ENCODE measurements at regions not wholly inside any gene's neighbourhood (a gene's known extent, or its start where the extent isn't known, plus 50 kb on each side); places are given as distances from the start of the nearest gene placed in this dataset.

DNA sequence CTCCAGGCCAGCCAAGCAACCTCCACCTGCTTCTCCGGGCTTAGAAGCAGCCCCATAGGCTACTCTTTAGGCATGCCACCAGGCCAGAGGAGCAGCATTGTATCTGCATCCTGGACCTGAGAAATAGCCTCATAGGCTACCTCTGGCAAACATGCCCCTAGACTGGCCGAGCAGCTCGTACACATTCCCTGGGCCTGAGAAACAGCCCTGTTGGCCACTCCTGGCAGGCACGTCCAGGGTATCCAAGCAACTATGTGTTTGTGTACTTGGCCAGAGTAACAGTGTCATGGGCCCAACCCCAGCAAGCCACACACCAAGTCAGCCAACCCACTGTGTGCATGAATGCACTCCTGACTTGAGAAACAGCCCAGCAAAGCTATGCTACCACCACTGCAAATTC lies 498.7 kb upstream of the CDIN1 start:
- Histone ChIP-seq H3K9me3 (replicated peaks; ENCODE audit: control insufficient read depth, low read depth, low read length) (peaks cover 9% of the 10 kb centered on the region), H3K27ac (ENCODE audit: low read length) (no peak overlapping the region), H3K36me3 (ENCODE audit: control insufficient read depth, insufficient read depth, low read length) (no peaks in the 10 kb centered on the region), H3K27me3 (ENCODE audit: control insufficient read depth, insufficient read depth, low read length) (no peaks in the 10 kb centered on the region), H3K4me1 (ENCODE audit: control insufficient read depth, insufficient read depth, low read length) (no peaks in the 10 kb centered on the region), H3K4me3 (ENCODE audit: low read length) (no peak overlapping the region)
- 56% methylated on average over 4 of the region's 4 CpGs for WGBS (ENCODE audit: insufficient coverage)
- DNase-seq, result no peak

DNA sequence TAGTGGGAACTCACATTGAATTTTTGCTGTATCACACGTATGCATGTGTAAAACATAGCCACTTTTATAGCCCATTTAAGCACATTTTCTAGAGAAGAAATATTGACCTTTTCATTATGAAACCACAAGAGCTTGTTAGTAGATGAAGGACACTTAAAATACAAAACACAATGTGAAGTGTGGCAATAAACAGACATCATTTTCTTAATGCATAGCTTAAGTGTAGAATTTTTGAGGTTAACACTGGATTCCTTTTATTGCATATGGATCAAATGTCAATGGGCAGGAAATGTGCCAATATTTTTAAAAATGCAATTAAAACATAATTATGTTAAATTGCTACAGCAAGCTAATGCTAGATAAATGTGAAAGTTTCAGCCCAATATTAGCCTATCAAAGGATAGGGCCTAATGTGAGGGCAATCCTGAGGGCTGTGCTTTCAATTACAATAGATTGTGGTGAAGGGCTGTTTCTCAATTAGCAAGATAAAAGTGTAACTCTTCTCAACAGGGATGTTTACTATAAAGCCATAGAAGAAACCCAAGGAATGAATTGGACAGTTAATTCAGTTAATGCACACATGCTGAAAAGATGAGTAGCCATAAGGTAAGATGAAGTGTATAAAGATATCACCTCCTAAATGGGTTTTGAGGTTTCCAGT lies 489.0 kb upstream of the CDIN1 start:
- H3K4me3 ChIP-seq (ENCODE audit: low read length), result no peak overlapping the region
- peaks cover 6% of the 10 kb centered on the region for H3K9me3 ChIP-seq (replicated peaks; ENCODE audit: control insufficient read depth, low read depth, low read length)
- H3K36me3 ChIP-seq (ENCODE audit: control insufficient read depth, insufficient read depth, low read length), result no peaks in the 10 kb centered on the region
- no peaks in the 10 kb centered on the region for H3K4me1 ChIP-seq (ENCODE audit: control insufficient read depth, insufficient read depth, low read length)
- no peaks in the 10 kb centered on the region for H3K27me3 ChIP-seq (ENCODE audit: control insufficient read depth, insufficient read depth, low read length)
- DNase-seq, result no peak
- no peak overlapping the region for H3K27ac ChIP-seq (ENCODE audit: low read length)
- no CpG with 5 or more reads among the region's 1 CpG for WGBS (ENCODE audit: insufficient coverage)

DNA sequence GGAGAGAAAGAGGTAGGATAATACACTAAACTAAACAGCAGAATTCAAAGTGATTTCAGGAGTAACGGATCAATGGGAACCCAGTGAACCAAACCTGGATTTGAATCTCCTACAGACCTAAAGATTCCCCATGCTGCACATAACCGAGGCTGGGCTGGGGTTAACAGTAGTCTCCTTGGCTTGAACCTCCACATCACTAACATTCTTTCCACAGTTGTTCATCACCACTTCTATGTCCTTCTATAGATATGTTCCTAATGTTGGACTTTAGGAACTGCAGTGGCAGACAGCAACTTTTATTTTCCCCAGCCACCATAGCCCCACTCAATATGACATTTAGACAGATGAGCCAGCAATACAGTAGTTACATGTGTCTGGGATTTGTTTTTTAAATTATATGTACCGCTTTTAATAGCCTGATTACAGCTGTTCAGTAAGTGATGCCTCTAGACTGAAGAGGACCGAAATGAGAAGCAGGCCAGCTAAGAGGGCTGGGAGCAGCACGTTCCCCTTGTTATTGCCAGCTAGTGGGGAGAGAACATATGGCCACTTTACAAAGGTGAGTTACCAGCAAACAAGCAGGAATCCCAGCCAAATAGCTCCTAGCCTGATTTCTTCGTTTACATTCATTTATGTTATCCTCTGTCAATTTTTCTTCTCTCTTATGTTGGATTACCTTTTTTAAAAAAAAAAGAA lies 472.6 kb upstream of the CDIN1 start:
- no peaks in the 10 kb centered on the region for H3K36me3 ChIP-seq (ENCODE audit: control insufficient read depth, insufficient read depth, low read length)
- no peaks in the 10 kb centered on the region for H3K27me3 ChIP-seq (ENCODE audit: control insufficient read depth, insufficient read depth, low read length)
- no peak overlapping the region for H3K4me3 ChIP-seq (ENCODE audit: low read length)
- H3K9me3 ChIP-seq (replicated peaks; ENCODE audit: control insufficient read depth, low read depth, low read length), result no peaks in the 10 kb centered on the region
- H3K4me1 ChIP-seq (ENCODE audit: control insufficient read depth, insufficient read depth, low read length), result no peaks in the 10 kb centered on the region
- no peak overlapping the region for H3K27ac ChIP-seq (ENCODE audit: low read length)
- DNase-seq, result peak; percentile 53
- WGBS (ENCODE audit: insufficient coverage), result 35% methylated on average over 2 of the region's 6 CpGs

DNA sequence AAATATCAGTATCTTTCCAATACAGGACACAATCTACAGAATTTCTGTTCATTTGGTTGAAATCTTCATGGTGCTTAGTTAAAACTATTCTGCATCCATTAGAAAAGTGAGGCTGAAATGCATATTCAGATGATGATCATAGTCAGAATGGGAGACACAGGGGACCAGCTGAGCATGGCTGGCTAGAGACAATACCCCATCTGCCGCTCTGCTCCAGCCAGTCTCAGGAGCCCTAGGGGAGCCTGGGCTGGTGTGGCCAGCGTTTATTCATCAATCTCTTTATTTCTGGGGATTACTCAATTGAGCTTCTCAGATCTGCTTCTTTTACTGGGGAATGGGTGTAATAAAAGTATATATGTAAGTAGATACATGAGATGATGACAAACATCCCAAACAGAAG lies 470.9 kb upstream of the CDIN1 start:
- WGBS (ENCODE audit: insufficient coverage), result 71% methylated on average over 1 of the region's 2 CpGs
- H3K4me3 ChIP-seq (ENCODE audit: low read length), result no peak overlapping the region
- DNase-seq, result no peak
- no peaks in the 10 kb centered on the region for H3K4me1 ChIP-seq (ENCODE audit: control insufficient read depth, insufficient read depth, low read length)
- H3K9me3 ChIP-seq (replicated peaks; ENCODE audit: control insufficient read depth, low read depth, low read length), result no peaks in the 10 kb centered on the region
- H3K27ac ChIP-seq (ENCODE audit: low read length), result no peak overlapping the region
- no peaks in the 10 kb centered on the region for H3K36me3 ChIP-seq (ENCODE audit: control insufficient read depth, insufficient read depth, low read length)
- no peaks in the 10 kb centered on the region for H3K27me3 ChIP-seq (ENCODE audit: control insufficient read depth, insufficient read depth, low read length)

DNA sequence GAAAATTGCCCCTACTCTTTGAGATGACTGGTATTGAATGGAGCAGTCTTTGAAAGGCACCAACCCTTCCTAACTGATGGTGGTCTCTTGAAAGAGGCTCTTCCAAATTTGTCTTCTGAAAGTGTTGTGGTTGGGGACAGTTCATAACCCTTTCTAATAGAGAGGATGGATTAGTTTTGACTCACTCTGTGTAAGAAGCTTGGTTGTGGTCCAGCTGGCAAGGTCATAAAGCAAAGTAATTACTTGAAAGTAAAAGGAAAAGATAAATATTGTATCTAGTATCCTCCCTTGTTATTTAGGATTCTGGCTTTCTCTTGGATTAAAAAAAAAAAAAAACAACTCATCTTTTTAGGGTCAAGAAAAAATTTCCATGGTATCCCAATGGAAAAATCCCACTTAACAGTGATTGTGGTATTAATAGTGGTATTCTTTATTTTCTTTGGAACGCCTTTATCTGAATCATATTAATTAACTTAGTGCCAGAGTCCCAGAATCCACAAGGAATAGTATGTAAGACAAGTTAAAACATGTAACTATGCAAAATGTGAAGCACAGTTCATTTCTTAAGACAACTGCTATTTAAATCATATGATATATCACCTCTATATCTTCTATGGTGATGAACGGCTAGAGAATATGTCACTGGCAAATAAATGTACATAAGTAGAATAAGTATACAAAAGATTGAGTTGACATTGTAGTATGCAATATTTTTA lies 469.3 kb upstream of the CDIN1 start:
- no peaks in the 10 kb centered on the region for H3K9me3 ChIP-seq (replicated peaks; ENCODE audit: control insufficient read depth, low read depth, low read length)
- no peak overlapping the region for H3K4me3 ChIP-seq (ENCODE audit: low read length)
- WGBS (ENCODE audit: insufficient coverage), result no CpG with 5 or more reads among the region's 2 CpGs
- DNase-seq, result peak; percentile 36
- H3K27me3 ChIP-seq (ENCODE audit: control insufficient read depth, insufficient read depth, low read length), result no peaks in the 10 kb centered on the region
- no peaks in the 10 kb centered on the region for H3K4me1 ChIP-seq (ENCODE audit: control insufficient read depth, insufficient read depth, low read length)
- no peak overlapping the region for H3K27ac ChIP-seq (ENCODE audit: low read length)
- H3K36me3 ChIP-seq (ENCODE audit: control insufficient read depth, insufficient read depth, low read length), result no peaks in the 10 kb centered on the region

DNA sequence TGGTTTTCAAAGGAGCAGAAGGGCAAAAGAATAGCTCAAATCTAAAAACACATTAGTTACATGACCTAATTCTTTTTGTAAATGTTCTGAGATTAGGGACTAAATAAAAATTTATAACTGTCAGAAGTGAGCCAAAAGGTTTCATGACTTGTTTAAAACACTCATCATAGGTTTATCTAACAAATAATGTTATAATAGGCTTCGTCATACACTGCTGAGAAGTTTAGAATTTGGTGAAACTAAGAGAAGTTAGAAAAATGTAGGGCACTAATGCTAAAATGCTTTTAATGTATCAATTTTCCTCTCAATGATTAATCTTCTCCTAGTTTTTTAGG lies 468.8 kb upstream of the CDIN1 start:
- no peaks in the 10 kb centered on the region for H3K9me3 ChIP-seq (replicated peaks; ENCODE audit: control insufficient read depth, low read depth, low read length)
- no peak overlapping the region for H3K27ac ChIP-seq (ENCODE audit: low read length)
- H3K4me1 ChIP-seq (ENCODE audit: control insufficient read depth, insufficient read depth, low read length), result no peaks in the 10 kb centered on the region

DNA sequence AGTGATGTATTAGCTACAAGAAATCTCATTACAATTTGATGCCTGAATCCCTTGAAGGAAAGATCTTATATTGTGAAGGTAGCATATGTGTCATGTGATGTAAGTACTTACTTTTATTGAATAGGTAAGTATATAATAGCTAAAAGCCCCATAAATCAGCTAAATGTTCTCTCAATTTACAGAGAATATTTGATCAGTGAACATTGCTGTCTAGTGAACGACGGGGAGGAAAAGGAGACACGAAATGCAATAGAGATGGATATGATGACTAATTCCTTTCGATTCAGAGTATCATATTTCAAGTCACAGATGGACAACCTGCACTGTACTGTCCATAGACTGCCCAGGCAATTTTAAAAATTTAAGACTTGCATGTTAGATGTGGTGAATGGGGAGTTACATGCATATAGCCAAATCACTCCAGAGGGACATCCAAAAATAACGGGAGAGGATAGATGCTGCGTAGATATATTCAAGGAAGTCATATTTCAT lies 462.1 kb upstream of the CDIN1 start:
- H3K27me3 ChIP-seq (ENCODE audit: control insufficient read depth, insufficient read depth, low read length), result no peaks in the 10 kb centered on the region
- peak; percentile 19 for DNase-seq
- no peaks in the 10 kb centered on the region for H3K4me1 ChIP-seq (ENCODE audit: control insufficient read depth, insufficient read depth, low read length)
- no peak overlapping the region for H3K27ac ChIP-seq (ENCODE audit: low read length)
- H3K9me3 ChIP-seq (replicated peaks; ENCODE audit: control insufficient read depth, low read depth, low read length), result no peaks in the 10 kb centered on the region
- WGBS (ENCODE audit: insufficient coverage), result no CpG with 5 or more reads among the region's 6 CpGs
- no peak overlapping the region for H3K4me3 ChIP-seq (ENCODE audit: low read length)
- H3K36me3 ChIP-seq (ENCODE audit: control insufficient read depth, insufficient read depth, low read length), result no peaks in the 10 kb centered on the region

More for the DNA sequence above, 468.8 kb upstream of the CDIN1 start:
- H3K36me3 ChIP-seq (ENCODE audit: control insufficient read depth, insufficient read depth, low read length), result no peaks in the 10 kb centered on the region
- H3K27me3 ChIP-seq (ENCODE audit: control insufficient read depth, insufficient read depth, low read length), result no peaks in the 10 kb centered on the region
- no CpG with 5 or more reads among the region's 1 CpG for WGBS (ENCODE audit: insufficient coverage)
- peak; percentile 15 for DNase-seq
- no peak overlapping the region for H3K4me3 ChIP-seq (ENCODE audit: low read length)

DNA sequence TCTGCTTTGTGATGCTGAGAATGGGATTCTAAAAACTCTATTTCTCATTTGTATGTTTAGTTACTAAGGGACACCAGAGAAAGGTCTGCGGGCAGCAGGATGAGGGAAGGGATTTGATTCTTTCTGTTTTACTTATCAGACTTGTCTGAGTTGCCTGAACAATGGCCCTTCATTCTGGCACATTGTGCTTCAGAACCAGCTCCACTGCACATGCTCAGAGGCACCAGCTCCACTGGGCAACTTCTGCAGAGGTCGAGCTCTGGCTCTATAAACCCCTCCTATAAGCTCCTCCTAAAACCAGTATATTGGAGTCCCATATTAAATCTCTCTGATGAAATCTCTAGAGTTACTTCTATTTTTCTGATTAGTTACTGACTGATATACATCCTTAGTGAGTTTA lies 453.2 kb upstream of the CDIN1 start:
- WGBS (ENCODE audit: insufficient coverage), result no CpG with 5 or more reads among the region's 2 CpGs
- Histone ChIP-seq H3K4me3 (ENCODE audit: low read length) (no peak overlapping the region), H3K27ac (ENCODE audit: low read length) (no peak overlapping the region), H3K27me3 (ENCODE audit: control insufficient read depth, insufficient read depth, low read length) (no peaks in the 10 kb centered on the region), H3K36me3 (ENCODE audit: control insufficient read depth, insufficient read depth, low read length) (no peaks in the 10 kb centered on the region), H3K4me1 (ENCODE audit: control insufficient read depth, insufficient read depth, low read length) (no peaks in the 10 kb centered on the region), H3K9me3 (replicated peaks; ENCODE audit: control insufficient read depth, low read depth, low read length) (no peaks in the 10 kb centered on the region)
- no peak for DNase-seq

DNA sequence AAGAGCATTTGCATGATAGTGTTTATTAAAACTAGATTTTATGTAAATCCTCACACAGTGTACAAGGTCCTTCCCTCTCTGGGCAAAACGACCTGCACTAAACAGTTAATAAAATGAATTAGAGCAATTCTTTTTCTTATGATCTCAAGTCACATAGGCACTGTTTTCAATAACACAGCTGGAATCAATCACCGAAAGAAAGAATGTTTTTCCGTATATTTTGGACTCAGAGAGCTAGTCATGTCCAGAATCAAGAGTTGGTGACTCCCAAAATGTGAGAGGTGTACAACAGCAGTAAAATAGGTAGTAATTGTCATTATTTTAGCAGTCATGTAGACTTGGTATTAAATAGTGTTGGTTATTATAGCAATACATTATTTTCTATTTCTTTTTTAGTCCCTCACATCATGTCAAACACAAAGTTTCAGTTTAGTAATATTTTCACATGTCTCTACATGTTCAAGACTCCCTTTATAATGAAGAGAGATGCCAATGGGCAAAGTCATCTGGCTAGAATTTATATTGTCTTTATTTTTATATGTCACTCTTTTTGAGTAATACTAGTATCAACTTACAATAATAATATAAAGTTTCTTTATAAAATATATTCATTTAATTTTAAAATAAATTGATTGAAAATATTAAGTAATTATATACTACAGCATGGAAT lies 448.6 kb upstream of the CDIN1 start:
- H3K4me3 ChIP-seq (ENCODE audit: low read length), result no peak overlapping the region
- WGBS (ENCODE audit: insufficient coverage), result no CpG with 5 or more reads among the region's 3 CpGs
- peak; percentile 30 for DNase-seq
- no peaks in the 10 kb centered on the region for H3K9me3 ChIP-seq (replicated peaks; ENCODE audit: control insufficient read depth, low read depth, low read length)
- H3K36me3 ChIP-seq (ENCODE audit: control insufficient read depth, insufficient read depth, low read length), result no peaks in the 10 kb centered on the region
- no peak overlapping the region for H3K27ac ChIP-seq (ENCODE audit: low read length)
- no peaks in the 10 kb centered on the region for H3K4me1 ChIP-seq (ENCODE audit: control insufficient read depth, insufficient read depth, low read length)
- H3K27me3 ChIP-seq (ENCODE audit: control insufficient read depth, insufficient read depth, low read length), result no peaks in the 10 kb centered on the region

DNA sequence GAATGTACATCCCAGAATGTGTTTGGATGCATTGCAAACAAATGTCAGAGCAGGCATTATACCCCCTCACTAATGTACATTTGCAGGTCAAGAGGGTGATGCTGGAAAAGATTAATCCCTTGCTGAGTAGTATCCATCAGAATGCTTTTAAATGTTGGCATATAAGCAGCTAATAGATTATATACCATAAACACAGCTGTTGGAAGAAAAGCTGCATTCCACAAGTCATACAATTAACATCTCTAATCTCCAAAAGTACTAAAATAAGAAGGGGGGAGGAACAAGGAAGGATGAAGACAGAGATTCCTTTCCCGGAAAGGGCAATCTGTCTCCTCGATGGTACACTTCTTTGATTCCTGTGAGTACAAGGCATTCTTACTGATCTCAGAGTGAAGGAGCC lies 445.7 kb upstream of the CDIN1 start:
- no peak overlapping the region for H3K4me3 ChIP-seq (ENCODE audit: low read length)
- no peaks in the 10 kb centered on the region for H3K36me3 ChIP-seq (ENCODE audit: control insufficient read depth, insufficient read depth, low read length)
- WGBS (ENCODE audit: insufficient coverage), result 53% methylated on average over 2 of the region's 2 CpGs
- no peak overlapping the region for H3K27ac ChIP-seq (ENCODE audit: low read length)
- no peak for DNase-seq
- H3K9me3 ChIP-seq (replicated peaks; ENCODE audit: control insufficient read depth, low read depth, low read length), result no peaks in the 10 kb centered on the region
- H3K27me3 ChIP-seq (ENCODE audit: control insufficient read depth, insufficient read depth, low read length), result no peaks in the 10 kb centered on the region
- no peaks in the 10 kb centered on the region for H3K4me1 ChIP-seq (ENCODE audit: control insufficient read depth, insufficient read depth, low read length)

Data from muscle of leg (tissue), 3 donors.